Mammary epithelial cell (primary cell): ENCODE measurements at regions not wholly inside any gene's neighbourhood (a gene's known extent, or its start where the extent isn't known, plus 50 kb on each side); places are given as distances from the start of the nearest gene placed in this dataset.

ENCODE experiments used
- EZH2 ChIP-seq: IDR thresholded peaks from 2 replicates; pipeline ENCODE4 v1.6.1; 2012; ENCODE audit warnings: low read length, inconsistent platforms, borderline replicate concordance
- TF ChIP-seq, protein P1 (sequence below), 2 donors: IDR thresholded peaks in 1 of 2; conservative IDR thresholded peaks in 1 of 2; 2 replicates each; pipeline ENCODE4 v1.5.1; 2011 to 2012; ENCODE audit warnings: inconsistent platforms in 2 of 2, low read length in 2 of 2, mild to moderate bottlenecking in 2 of 2, control low read depth in 1 of 2, low read depth in 1 of 2; ENCODE audit not compliant: insufficient read depth in 1 of 2; ENCODE audit errors: extremely low read depth in 1 of 2

GRCh38 chr2:236638707-236639106 is 69.1 kb downstream of the ACKR3 start:
- TF ChIP-seq, protein P1, sequence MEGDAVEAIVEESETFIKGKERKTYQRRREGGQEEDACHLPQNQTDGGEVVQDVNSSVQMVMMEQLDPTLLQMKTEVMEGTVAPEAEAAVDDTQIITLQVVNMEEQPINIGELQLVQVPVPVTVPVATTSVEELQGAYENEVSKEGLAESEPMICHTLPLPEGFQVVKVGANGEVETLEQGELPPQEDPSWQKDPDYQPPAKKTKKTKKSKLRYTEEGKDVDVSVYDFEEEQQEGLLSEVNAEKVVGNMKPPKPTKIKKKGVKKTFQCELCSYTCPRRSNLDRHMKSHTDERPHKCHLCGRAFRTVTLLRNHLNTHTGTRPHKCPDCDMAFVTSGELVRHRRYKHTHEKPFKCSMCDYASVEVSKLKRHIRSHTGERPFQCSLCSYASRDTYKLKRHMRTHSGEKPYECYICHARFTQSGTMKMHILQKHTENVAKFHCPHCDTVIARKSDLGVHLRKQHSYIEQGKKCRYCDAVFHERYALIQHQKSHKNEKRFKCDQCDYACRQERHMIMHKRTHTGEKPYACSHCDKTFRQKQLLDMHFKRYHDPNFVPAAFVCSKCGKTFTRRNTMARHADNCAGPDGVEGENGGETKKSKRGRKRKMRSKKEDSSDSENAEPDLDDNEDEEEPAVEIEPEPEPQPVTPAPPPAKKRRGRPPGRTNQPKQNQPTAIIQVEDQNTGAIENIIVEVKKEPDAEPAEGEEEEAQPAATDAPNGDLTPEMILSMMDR (conservative IDR thresholded peaks at IDR 0.05 in 1 of 2, IDR thresholded peaks at IDR 0.05 in 1 of 2; ENCODE audit: extremely low read depth in 1 of 2, insufficient read depth in 1 of 2, low read depth in 1 of 2, low read length in 2 of 2): no peak
- no peak for TF ChIP-seq EZH2
